ENCODE measurements at regions not wholly inside any gene's neighbourhood (a gene's known extent, or its start where the extent isn't known, plus 50 kb on each side); places are given as distances from the start of the nearest gene placed in this dataset. TPM values are rescaled to one million over a fixed set of nuclear protein-coding genes. Genes with fewer than 3 reads are reported as not detected.
"Not testable (repeated sequence)": the region's sequence is repeated elsewhere in the genome, so short reads cannot be mapped to it uniquely, and the experiment has no call there.

- Histone ChIP-seq H3K27me3 (ENCODE audit: control insufficient read depth, insufficient read depth, low read length) (no peaks in the 10 kb centered on the region), H3K4me3 (ENCODE audit: low read length) (no peak overlapping the region), H3K4me1 (ENCODE audit: control insufficient read depth, insufficient read depth, low read length) (peaks cover 8% of the 10 kb centered on the region), H3K9ac (ENCODE audit: low read depth, low read length) (no peak overlapping the region), H3K4me2 (ENCODE audit: low read length) (no peak overlapping the region), H3K9me3 (replicated peaks; ENCODE audit: low read length) (no peaks in the 10 kb centered on the region), H3K36me3 (ENCODE audit: insufficient read depth, low read length) (no peaks in the 10 kb centered on the region)
Observed at GRCh38 chr2:240379089-240379636, 56.3 kb upstream of the GPC1 start.

- H3K4me3 ChIP-seq (ENCODE audit: low read length): no peak overlapping the region
- no peaks in the 10 kb centered on the region for H3K9me3 ChIP-seq (replicated peaks; ENCODE audit: low read length)
- no peak overlapping the region for H3K9ac ChIP-seq (ENCODE audit: low read depth, low read length)
- H3K36me3 ChIP-seq (ENCODE audit: insufficient read depth, low read length): no peaks in the 10 kb centered on the region
- H3K4me2 ChIP-seq (ENCODE audit: low read length): no peak overlapping the region
- peaks cover 21% of the 10 kb centered on the region for H3K4me1 ChIP-seq (ENCODE audit: control insufficient read depth, insufficient read depth, low read length)
- H3K27me3 ChIP-seq (ENCODE audit: control insufficient read depth, insufficient read depth, low read length): no peaks in the 10 kb centered on the region
Observed at GRCh38 chr2:240383099-240383758, 52.2 kb upstream of the GPC1 start.

GRCh38 chr2:240383871-240384700, 51.4 kb upstream of the GPC1 start:
- no peak overlapping the region for H3K4me3 ChIP-seq (ENCODE audit: low read length)
- no peaks in the 10 kb centered on the region for H3K9me3 ChIP-seq (replicated peaks; ENCODE audit: low read length)
- H3K4me2 ChIP-seq (ENCODE audit: low read length): no peak overlapping the region
- peaks cover 22% of the 10 kb centered on the region for H3K4me1 ChIP-seq (ENCODE audit: control insufficient read depth, insufficient read depth, low read length)
- no peak overlapping the region for H3K9ac ChIP-seq (ENCODE audit: low read depth, low read length)
- H3K36me3 ChIP-seq (ENCODE audit: insufficient read depth, low read length): no peaks in the 10 kb centered on the region
- no peaks in the 10 kb centered on the region for H3K27me3 ChIP-seq (ENCODE audit: control insufficient read depth, insufficient read depth, low read length)

GRCh38 chr2:240384711-240385450, 50.6 kb upstream of the GPC1 start:
- no peaks in the 10 kb centered on the region for H3K36me3 ChIP-seq (ENCODE audit: insufficient read depth, low read length)
- H3K9ac ChIP-seq (ENCODE audit: low read depth, low read length): no peak overlapping the region
- H3K27me3 ChIP-seq (ENCODE audit: control insufficient read depth, insufficient read depth, low read length): no peaks in the 10 kb centered on the region
- no peak overlapping the region for H3K4me3 ChIP-seq (ENCODE audit: low read length)
- no peaks in the 10 kb centered on the region for H3K9me3 ChIP-seq (replicated peaks; ENCODE audit: low read length)
- H3K4me2 ChIP-seq (ENCODE audit: low read length): no peak overlapping the region
- peaks cover 22% of the 10 kb centered on the region for H3K4me1 ChIP-seq (ENCODE audit: control insufficient read depth, insufficient read depth, low read length)

- H3K4me1 ChIP-seq (ENCODE audit: control insufficient read depth, insufficient read depth, low read length): peaks cover 22% of the 10 kb centered on the region
- not testable (repeated sequence) for H3K36me3 ChIP-seq (ENCODE audit: insufficient read depth, low read length); H3K9ac ChIP-seq (ENCODE audit: low read depth, low read length); H3K9me3 ChIP-seq (replicated peaks; ENCODE audit: low read length); H3K4me2 ChIP-seq (ENCODE audit: low read length); H3K4me3 ChIP-seq (ENCODE audit: low read length); H3K27me3 ChIP-seq (ENCODE audit: control insufficient read depth, insufficient read depth, low read length)
Observed at GRCh38 chr2:240385451-240386161, 49.9 kb upstream of the GPC1 start.

Small RNAs in the stretch of these regions (small RNA-seq; reads per million reads assigned to genes)
- gene RF00012: not detected

Data from skeletal muscle satellite cell (primary cell).